AG04450 (cell line): ENCODE measurements at regions not wholly inside any gene's neighbourhood (a gene's known extent, or its start where the extent isn't known, plus 50 kb on each side); places are given as distances from the start of the nearest gene placed in this dataset.

Experiments
- CTCF ChIA-PET: fragments of 300-600, 350-600 bp; formaldehyde crosslinking; extraction: SDS; loops from one replicate; lab custom pipeline; 2022; ENCODE audit warnings: antibody characterized with exemption, inconsistent platforms; lab: Charles Lee
- POLR2A ChIA-PET: fragments of 350-600 bp; formaldehyde crosslinking; extraction: SDS; loops from one replicate; lab custom pipeline; 2021; ENCODE audit warnings: antibody characterized with exemption, inconsistent platforms; lab: Yijun Ruan, JAX
- DNase-seq: peaks from one replicate; pipeline ENCODE4 v3.0.0-alpha.2; 2011; ENCODE audit warnings: low read depth, low spot score
- H3K27ac ChIP-seq: one replicate; pipeline ENCODE4 v1.5.1; 2012; ENCODE audit warnings: low read depth, low read length, control low read depth
- H3K27me3 ChIP-seq: one replicate; pipeline ENCODE4 v1.6.0; 2012; ENCODE audit warnings: low read length; ENCODE audit not compliant: control insufficient read depth, insufficient read depth
- H3K4me3 ChIP-seq: 2 replicates; pipeline ENCODE4 v1.5.1; 2011; ENCODE audit warnings: mild to moderate bottlenecking, low read depth, low read length, control low read depth
- H3K9me3 ChIP-seq: 2 replicates; pipeline ENCODE4 v1.5.1; 2012; ENCODE audit warnings: low read length; ENCODE audit not compliant: control insufficient read depth, insufficient read depth
- CTCF ChIP-seq: IDR thresholded peaks from 2 replicates; pipeline ENCODE4 v1.5.1; 2011; ENCODE audit warnings: low read depth, low read length, control low read depth, inconsistent platforms

- no peak for DNase-seq
- Histone ChIP-seq H3K27me3 (no peaks in the 10 kb centered on the region), H3K27ac (no peak overlapping the region), H3K4me3 (no peak overlapping the region), H3K9me3 (no peaks in the 10 kb centered on the region)
- ChIA-PET POLR2A (no interaction called here), CTCF (no interaction called here)
- no peak for TF ChIP-seq CTCF
These were observed 1132.5 kb upstream of the CELF4 start for GRCh38 chr18:38698088-38698487.

GRCh38 chr18:38695559-38696280 is 1130.1 kb upstream of the CELF4 start:
- no peak for TF ChIP-seq CTCF
- DNase-seq: no peak
- ChIA-PET POLR2A (no interaction called here), CTCF (interaction anchor here (1.1 kb wide), 1 partner anchor 10 kb away, joined by 5 read pairs; no protein-coding TSS in a partner anchor)
- H3K27me3 ChIP-seq: no peaks in the 10 kb centered on the region
- no peaks in the 10 kb centered on the region for H3K9me3 ChIP-seq
- no peak overlapping the region for H3K27ac ChIP-seq
- no peak overlapping the region for H3K4me3 ChIP-seq

DNA sequence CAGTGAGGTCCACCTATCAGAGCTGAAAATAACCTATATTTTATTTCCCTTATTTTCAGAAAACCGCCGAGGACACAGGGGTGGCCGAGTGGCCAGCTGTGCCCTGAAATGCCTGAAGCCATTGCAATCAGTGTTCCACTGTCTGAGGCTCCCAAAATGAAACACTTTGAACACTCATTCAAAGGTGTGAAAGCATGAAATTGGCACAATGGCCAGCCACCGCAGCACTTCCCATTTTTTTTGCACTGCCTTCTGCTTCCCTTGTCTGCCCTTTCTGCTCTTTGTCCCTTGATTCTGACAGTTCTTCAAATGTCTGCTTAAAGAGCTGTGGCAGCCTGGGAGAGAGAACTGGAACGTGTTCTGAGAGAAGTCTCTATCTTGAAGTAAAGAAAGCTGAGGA is 1127.5 kb upstream of the CELF4 start:
- TF ChIP-seq CTCF: no peak
- Histone ChIP-seq H3K4me3 (no peak overlapping the region), H3K27ac (no peak overlapping the region), H3K27me3 (no peaks in the 10 kb centered on the region), H3K9me3 (no peaks in the 10 kb centered on the region)
- ChIA-PET POLR2A (no interaction called here), CTCF (no interaction called here)
- no peak for DNase-seq

DNA sequence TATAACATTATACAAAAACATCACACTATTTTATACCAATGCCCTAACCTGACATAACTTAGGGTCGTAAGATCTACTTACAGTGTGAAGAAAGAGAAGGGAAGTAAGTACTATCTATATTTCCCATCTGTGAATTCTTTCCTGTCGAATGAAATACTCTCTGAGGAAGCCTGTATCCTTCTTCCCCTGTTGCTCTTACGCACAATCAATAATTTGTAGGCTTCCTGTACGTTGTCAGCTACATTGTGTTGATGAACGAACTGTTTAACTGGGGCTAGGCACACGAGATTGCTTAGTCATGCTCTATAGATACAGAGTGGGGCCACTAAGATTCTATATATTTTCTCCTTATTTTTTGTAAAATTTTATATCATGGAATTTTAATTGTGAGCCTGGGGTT is 1125.0 kb upstream of the CELF4 start:
- DNase-seq: no peak
- ChIA-PET POLR2A (no interaction called here), CTCF (no interaction called here)
- H3K9me3 ChIP-seq: no peaks in the 10 kb centered on the region
- no peak for TF ChIP-seq CTCF
- no peaks in the 10 kb centered on the region for H3K27me3 ChIP-seq
- H3K27ac ChIP-seq: no peak overlapping the region
- H3K4me3 ChIP-seq: no peak overlapping the region

DNA sequence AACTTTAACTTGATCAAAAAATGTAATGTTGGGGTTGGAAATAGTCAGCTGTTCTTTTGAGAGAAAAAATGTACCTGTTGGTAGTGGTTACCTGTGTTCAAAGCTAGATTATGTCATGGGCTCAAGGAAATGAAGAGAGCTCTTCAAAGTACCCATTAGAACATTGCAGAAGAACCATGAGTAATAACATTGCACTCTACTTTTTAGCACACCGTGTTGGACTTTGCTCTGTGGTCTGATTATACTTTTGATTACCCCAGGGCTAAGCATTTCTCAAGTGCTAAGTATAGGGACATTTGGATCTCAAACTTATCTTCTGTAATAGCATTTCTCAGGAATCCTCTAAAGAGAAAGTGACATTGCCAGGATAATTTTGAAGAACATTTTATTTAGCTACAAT is 1122.8 kb upstream of the CELF4 start:
- Histone ChIP-seq H3K27me3 (no peaks in the 10 kb centered on the region), H3K9me3 (no peaks in the 10 kb centered on the region), H3K27ac (no peak overlapping the region), H3K4me3 (no peak overlapping the region)
- DNase-seq: no peak
- no peak for TF ChIP-seq CTCF
- ChIA-PET CTCF (no interaction called here), POLR2A (no interaction called here)
